ENCODE measurements at regions not wholly inside any gene's neighbourhood (a gene's known extent, or its start where the extent isn't known, plus 50 kb on each side); places are given as distances from the start of the nearest gene placed in this dataset.

DNA sequence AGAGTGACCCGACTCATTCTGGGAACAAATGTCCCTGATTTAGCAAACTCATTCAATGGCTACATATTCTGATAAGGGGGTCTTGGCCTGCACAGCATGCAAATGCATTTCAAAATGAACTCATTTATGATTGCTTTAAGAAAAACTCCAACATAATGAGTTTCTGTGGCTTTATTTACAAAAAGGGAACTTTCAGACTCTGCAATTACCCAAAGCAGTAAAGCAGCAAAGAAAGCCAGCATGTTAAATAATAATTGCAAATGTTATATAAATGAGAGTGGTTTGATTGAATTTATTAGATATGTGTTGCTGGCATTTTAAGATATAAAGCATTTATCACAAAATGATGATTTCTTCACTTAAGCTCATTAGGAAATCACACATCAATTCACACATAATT is 295.7 kb downstream of the FBXW7 start:
- H3K36me3 ChIP-seq (ENCODE audit: control insufficient read depth, insufficient read depth, low read length), result no peaks in the 10 kb centered on the region
- H3K4me3 Mint-ChIP-seq (ENCODE audit: unreplicated experiment), result no peak overlapping the region
- POLR2A ChIA-PET, result no interaction called here
- intact Hi-C loops (cut with micrococcal nuclease; ENCODE audit: unreplicated experiment), result no loop called here
- H3K4me3 ChIP-seq (ENCODE audit: low read depth, low read length), result no peak overlapping the region
- H3K27me3 Mint-ChIP-seq (ENCODE audit: insufficient read depth, unreplicated experiment), result no peaks in the 10 kb centered on the region
- CTCF ChIA-PET, result no interaction called here
- H3K9me3 Mint-ChIP-seq (ENCODE audit: unreplicated experiment), result peaks cover 8% of the 10 kb centered on the region
- no peaks in the 10 kb centered on the region for H3K27me3 ChIP-seq (replicated peaks; ENCODE audit: control insufficient read depth, insufficient read depth, low read length)
- no peaks in the 10 kb centered on the region for H3K4me1 ChIP-seq
- BruUV-seq (replicated peaks), result no TSS peak
- H3K9me3 ChIP-seq, result no peaks in the 10 kb centered on the region
- no peak overlapping the region for H3K27ac Mint-ChIP-seq (ENCODE audit: unreplicated experiment)
- H3K36me3 Mint-ChIP-seq (ENCODE audit: insufficient read depth, unreplicated experiment), result no peaks in the 10 kb centered on the region
- no peak for DNase-seq
- TF ChIP-seq CTCF (IDR thresholded peaks at IDR 0.05; ENCODE audit: insufficient read depth in 1 of 2, low read depth in 1 of 2, low read length in 1 of 2, severe bottlenecking in 1 of 2, unreplicated experiment in 1 of 2), result no peak
- no peaks in the 10 kb centered on the region for H3K4me1 Mint-ChIP-seq (ENCODE audit: low read depth, unreplicated experiment)

- no peaks in the 10 kb centered on the region for H3K36me3 ChIP-seq (ENCODE audit: control insufficient read depth, insufficient read depth, low read length)
- Mint-ChIP-seq H3K27ac (ENCODE audit: unreplicated experiment) (no peak overlapping the region), H3K27me3 (ENCODE audit: insufficient read depth, unreplicated experiment) (no peaks in the 10 kb centered on the region), H3K4me3 (ENCODE audit: unreplicated experiment) (no peak overlapping the region), H3K9me3 (ENCODE audit: unreplicated experiment) (peaks cover 8% of the 10 kb centered on the region), H3K36me3 (ENCODE audit: insufficient read depth, unreplicated experiment) (no peaks in the 10 kb centered on the region), H3K4me1 (ENCODE audit: low read depth, unreplicated experiment) (no peaks in the 10 kb centered on the region)
- intact Hi-C loops (cut with micrococcal nuclease; ENCODE audit: unreplicated experiment), result no loop called here
- no peaks in the 10 kb centered on the region for H3K27me3 ChIP-seq (replicated peaks; ENCODE audit: control insufficient read depth, insufficient read depth, low read length)
- H3K4me1 ChIP-seq, result no peaks in the 10 kb centered on the region
- TF ChIP-seq CTCF (IDR thresholded peaks at IDR 0.05; ENCODE audit: insufficient read depth in 1 of 2, low read depth in 1 of 2, low read length in 1 of 2, severe bottlenecking in 1 of 2, unreplicated experiment in 1 of 2), result no peak
- ChIA-PET CTCF (no interaction called here), POLR2A (no interaction called here)
- DNase-seq, result no peak
- BruUV-seq (replicated peaks), result no TSS peak
- no peak overlapping the region for H3K4me3 ChIP-seq (ENCODE audit: low read depth, low read length)
- H3K9me3 ChIP-seq, result no peaks in the 10 kb centered on the region
Observed at GRCh38 chr4:152239216-152239615, 296.7 kb downstream of the FBXW7 start.

DNA sequence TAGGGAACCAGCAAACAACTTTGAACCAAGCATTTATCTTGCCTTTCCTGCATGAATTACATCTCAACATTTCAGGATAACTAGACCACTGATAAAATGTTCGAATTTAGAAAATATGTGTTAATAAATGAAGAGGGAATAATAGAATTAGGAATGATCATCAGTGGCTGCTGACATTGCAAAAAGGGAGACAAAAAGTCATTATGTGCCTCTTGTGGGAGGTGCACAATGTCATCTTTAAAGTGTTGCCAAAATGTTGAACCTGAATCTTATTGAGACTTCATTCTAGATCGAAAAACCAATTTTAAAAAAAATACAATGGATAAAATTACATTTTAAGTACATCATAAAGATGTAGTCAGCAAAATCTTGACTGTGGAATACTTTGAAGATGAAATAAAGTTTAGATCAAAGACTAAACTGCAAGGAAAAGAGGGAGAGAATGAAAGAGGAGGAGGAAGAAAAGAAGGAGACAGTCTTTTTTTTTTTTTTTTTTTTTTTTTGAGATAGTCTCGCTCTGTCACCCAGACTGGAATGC is 299.3 kb downstream of the FBXW7 start:
- no peak for TF ChIP-seq CTCF (IDR thresholded peaks at IDR 0.05; ENCODE audit: insufficient read depth in 1 of 2, low read depth in 1 of 2, low read length in 1 of 2, severe bottlenecking in 1 of 2, unreplicated experiment in 1 of 2)
- Histone ChIP-seq H3K4me1 (no peaks in the 10 kb centered on the region), H3K27me3 (replicated peaks; ENCODE audit: control insufficient read depth, insufficient read depth, low read length) (no peaks in the 10 kb centered on the region), H3K4me3 (ENCODE audit: low read depth, low read length) (no peak overlapping the region), H3K9me3 (no peaks in the 10 kb centered on the region), H3K36me3 (ENCODE audit: control insufficient read depth, insufficient read depth, low read length) (no peaks in the 10 kb centered on the region)
- BruUV-seq (replicated peaks), result no TSS peak
- no peaks in the 10 kb centered on the region for H3K4me1 Mint-ChIP-seq (ENCODE audit: low read depth, unreplicated experiment)
- no peak overlapping the region for H3K4me3 Mint-ChIP-seq (ENCODE audit: unreplicated experiment)
- H3K27me3 Mint-ChIP-seq (ENCODE audit: insufficient read depth, unreplicated experiment), result no peaks in the 10 kb centered on the region
- ChIA-PET CTCF (no interaction called here), POLR2A (no interaction called here)
- H3K9me3 Mint-ChIP-seq (ENCODE audit: unreplicated experiment), result peaks cover 8% of the 10 kb centered on the region
- no peak overlapping the region for H3K27ac Mint-ChIP-seq (ENCODE audit: unreplicated experiment)
- intact Hi-C loops (cut with micrococcal nuclease; ENCODE audit: unreplicated experiment), result no loop called here
- no peaks in the 10 kb centered on the region for H3K36me3 Mint-ChIP-seq (ENCODE audit: insufficient read depth, unreplicated experiment)
- DNase-seq, result no peak

All from Caco-2 (cell line).